HG03139 (cell line): ENCODE measurements at regions not wholly inside any gene's neighbourhood (a gene's known extent, or its start where the extent isn't known, plus 50 kb on each side); places are given as distances from the start of the nearest gene placed in this dataset.
A peak's percentile ranks its signal among the peaks of the same experiment; 100 is the strongest.

ENCODE experiments used
- ATAC-seq: cut with Tn5 transposase; IDR thresholded peaks from one replicate; pipeline ENCODE4 v1.9.1; 2021; ENCODE audit not compliant: unreplicated experiment

DNA sequence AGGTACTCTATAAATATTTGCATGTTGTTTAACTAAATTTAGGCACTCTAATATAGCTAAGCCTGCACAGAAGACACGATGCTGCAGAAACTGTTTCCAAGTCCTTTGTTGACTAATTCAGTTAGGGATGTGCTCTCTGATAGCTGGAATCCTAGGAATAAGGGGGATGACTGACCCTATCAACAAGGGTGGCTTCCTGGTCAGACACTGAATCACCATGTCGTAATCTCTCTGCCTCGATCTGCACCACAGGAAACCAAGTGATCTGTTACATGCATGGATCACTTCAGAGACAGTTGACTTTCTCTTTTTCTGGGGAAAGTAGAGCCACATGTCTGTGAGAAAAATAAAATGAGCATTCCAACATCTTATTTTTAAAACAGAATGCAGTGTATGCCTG, 169.1 kb downstream of the GUCY2F start:
- no peak for ATAC-seq

DNA sequence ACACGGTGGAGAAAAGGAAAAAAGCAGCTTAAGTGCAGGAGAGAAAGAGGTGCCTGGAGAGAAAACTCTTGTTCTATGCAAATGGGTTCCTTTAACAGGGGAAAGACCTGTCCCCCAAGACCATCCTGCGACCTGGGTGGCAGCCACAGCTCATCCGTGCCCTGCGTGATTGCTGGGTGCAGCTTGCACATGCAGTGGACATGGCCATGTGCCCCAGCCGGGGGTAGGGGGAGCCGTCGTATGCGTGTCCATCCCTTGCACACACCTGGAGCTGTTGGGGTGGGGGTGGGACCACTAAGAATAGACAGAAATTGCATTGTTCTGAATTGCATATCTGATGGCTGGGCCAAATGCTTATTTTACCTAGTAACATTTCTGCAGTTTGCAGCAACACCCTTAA, 171.9 kb downstream of the GUCY2F start:
- ATAC-seq, result no peak

DNA sequence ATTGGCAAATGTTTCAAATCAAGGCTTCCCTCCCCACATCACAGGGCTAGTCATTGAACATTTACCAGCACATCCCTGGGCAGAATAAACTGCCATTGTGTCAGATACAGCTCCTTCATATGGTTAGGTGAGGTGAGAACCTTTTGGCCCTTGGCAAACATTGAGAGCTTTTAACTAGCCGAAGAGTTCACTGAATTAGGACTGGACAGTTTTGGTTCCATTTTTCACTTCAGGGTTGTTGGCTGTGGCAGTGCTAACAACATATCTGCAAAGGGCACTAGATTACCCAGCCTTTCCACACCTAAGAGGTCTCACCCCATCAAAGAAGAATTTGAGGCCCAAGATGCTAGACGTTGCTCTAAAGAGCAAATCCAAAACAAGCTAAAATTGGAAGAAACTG, 180.7 kb downstream of the GUCY2F start:
- no peak for ATAC-seq

DNA sequence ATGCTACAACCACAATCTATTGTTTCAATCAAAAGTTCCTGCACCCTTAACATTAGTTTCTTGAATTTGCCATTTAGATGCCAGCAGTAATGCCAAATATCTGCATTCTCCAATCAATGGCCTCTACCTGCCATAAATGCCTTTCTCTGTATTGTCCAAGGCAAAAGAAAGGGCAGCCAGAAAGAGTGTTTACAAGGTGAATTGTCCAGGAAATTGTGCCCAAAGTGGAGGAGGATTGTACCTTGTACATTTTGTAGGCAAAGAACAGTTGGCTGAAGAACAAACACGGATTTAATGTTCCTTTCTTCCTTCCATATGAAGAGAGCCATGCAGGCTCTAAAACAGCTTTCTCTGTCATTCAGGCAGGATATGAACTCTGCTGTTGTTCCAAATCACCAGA, 181.5 kb downstream of the GUCY2F start:
- ATAC-seq, result no peak

DNA sequence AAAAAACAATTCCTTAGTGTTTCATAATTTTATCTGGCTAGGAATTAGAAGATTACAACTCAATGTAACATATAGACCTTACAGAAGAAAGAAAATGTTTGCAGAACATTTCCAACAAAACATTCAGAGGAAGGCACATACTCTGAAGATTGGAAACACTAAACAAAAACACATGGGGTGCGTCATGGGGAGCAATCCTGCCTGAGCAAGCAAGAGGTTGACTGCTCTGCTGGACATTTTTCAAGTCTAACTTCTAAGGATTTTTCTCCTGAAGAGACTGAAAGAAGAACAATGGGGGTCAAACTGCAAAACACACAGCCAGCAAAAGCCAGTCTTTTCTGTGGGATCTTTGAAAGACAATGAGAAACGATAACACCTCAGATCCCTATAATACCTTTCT, 182.8 kb downstream of the GUCY2F start:
- no peak for ATAC-seq

DNA sequence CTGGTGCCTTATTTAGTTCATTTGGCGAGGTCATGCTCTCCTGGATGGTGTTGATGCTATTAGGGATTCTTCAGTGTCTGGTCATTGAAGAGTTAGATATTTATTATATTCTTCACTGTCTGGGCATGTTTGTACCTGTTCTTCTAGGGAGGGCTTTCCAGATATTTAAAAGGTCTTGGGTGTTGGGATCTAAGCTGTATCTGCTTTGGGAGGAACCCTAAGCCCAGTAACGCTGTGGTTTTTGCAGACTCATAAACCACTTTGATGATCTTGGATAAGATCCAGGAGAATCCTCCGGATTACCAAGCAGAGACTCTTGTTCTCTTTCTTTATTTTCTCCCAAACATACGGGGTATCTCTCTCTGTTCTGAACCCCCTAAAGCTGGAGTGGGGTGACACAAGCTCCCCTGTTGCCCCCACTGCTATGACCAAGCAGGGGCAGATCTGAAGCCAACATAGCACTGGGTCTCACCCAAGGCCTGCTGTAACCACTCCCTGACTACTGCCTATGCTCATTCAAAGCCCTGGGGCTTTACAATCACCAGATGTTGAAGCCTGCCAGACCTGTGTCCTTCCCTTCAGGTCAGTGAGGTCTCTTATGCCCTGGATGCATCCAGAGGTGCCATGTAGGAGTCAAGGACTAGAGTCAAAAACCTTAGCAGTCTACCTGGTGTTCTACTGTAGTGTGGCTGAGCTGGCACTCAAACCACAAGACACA, 187.6 kb downstream of the GUCY2F start:
- no peak for ATAC-seq

DNA sequence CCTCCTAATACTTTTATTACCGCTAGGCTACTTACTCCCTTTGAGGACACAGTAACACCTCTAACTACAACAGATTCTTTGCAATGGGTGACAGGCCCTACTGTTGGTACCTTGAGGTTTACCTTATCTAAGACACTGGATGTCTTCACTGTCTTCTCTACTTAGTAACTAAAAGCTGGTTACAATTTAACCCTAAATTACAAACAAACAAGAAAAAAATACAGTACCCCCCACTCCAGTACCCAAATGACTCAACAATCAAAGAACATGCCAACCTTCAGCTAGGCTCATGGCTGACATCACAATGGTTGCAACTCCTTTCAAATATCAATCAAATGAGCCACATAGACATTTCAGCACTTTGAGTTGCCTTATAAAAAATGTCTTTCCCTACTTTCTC, 198.0 kb downstream of the GUCY2F start:
- ATAC-seq, result no peak

DNA sequence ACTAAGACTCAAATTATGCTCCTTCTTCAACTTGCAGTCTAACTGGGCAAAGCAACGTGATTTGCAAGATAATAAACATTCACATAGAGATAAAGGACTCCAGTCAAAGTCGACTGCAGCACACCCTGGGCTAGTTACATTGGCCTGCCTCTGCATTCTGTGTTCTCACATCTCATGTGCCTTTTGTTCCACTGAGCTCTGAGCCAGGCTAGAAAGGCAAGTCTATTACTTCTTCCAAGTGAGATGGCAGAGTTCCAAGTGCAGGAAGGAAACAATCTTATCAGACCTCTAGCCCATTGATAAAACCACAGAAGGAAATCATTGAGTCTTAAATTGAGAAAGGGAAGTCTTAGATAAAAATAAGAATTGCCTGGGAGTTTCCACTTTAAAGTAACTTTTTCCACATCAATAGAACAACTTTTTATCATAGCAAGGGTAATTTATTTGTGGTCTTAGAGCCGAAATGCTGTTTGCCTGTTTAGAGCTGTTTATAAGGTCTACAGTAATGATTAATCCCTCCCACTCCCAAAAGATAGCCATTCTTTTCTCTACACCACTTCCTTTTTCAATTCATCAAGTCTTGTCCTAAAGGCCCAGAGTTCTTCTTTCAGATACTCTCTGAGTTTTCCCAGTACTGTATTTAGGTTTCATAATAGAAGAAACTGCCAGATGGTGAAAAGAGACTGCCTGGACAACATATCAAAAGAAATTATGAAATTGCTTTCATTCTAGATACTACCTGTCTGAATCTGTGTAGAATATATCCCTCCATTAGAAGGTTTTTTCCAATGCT, 200.2 kb downstream of the GUCY2F start:
- ATAC-seq, result peak; percentile 61

DNA sequence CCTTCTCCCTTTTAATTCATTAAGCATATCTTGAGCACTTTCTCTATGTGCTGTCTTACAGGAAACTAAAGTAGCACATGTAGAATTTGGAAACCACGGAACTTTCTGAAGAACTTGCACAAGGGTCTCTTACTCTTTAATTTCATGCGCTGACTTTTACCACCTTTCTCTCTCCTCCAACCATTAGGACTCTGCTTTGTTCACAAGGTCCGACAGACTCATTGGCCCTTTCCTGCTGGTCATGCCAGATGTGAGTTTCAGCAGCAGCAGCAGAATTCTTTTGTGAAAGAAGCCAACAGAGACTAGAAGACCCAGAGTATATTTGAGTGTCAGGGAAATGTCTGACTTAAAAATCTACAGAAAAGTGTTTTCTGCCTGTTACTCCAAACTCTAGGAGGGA, 207.1 kb downstream of the GUCY2F start:
- ATAC-seq, result no peak

DNA sequence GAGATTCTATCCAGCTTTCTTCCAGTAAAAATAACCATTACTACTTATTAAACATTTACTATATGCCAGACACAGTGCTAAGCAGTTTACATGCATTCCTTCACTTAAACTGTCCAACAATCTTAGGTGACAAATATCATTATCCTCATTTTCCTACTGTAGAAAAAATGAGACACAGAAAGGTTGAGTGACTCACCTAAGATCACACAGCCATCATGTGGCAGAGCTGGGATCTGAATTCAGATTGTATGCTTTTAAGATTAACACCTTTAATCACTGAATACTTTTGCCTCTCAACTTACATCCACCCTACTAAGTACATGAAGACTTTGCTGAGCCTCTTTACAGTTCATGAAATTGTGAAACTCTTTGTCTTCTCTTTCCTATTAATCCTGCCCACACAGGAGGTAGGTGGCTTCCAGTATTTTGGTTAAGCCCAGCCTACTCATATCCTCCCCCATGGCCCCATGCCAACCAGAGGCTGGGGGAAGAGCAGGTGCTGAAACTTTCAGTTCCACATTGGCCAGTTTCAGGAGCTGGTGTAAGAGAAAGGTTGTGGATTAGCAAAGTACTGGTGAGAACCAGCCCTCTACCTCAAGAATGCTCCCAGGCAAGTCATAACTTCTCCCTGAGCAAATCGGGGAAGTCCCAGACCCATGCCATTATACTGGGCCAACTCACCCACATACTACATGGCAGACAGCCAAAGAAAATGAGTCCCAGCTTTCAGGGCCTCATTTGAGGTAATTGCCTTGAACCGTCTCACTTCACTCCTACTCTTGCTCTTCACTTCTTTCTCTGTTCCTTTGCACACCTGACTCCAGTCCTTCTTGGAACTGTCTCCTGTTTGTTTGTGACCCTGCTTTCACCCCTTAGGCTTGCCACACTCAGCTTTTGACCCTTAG, 211.1 kb downstream of the GUCY2F start:
- ATAC-seq, result peak; percentile 95

DNA sequence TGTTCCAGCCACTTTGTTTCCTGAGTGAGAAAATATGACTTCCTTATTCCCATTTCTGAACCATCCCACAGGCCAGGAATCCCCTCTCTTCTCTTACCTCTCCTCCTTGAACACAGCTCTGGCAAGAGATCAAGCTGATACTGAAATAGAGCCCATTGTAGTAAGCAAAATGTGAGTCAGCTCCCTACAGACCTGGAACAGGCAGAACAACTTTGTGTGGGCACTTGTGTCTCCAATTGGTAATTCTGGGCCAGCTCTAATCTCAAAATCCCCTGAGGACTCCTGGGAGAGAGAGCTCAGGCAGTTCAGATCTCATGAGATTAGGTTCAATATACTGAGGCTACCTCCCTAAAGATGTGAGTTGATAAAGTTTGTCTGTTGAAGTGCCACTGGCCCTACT, 213.5 kb downstream of the GUCY2F start:
- ATAC-seq, result no peak

DNA sequence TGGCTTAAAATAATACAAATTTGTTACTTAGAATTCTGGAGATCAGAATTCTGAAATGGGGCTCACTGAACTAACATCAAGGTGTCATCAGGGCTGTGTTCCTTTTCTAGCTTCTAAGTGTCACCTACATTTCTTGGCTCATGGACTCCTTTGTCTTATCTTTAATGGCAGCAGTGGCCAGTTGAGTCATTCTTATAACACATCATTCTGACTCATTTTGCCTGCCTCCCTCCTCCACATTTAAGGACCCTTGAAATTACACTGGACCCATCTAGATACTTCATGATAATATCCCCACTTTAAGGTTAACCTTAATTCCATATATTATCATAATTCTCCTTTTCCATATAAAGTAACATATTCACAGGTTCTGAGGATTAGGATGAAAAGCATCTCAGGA, 215.9 kb downstream of the GUCY2F start:
- no peak for ATAC-seq

DNA sequence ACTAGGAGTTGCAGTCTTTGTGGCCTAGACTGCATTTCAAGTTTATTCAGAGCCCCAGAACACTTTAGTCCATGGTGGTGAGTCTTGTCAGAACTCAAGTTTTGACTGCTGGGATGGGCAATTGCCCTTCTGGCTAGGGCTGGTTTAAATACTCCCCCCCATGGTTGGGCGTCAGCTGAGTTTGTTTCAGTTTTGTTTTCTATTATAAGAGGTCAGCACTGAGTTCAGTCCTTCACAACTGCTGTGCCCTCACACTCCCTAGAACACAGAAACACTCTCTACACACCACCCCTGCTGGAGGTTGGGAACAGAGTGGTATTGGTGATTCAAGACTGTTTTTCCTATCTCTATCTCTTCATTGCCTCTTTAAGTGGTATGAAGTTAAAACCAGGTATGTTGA, 217.0 kb downstream of the GUCY2F start:
- no peak for ATAC-seq

DNA sequence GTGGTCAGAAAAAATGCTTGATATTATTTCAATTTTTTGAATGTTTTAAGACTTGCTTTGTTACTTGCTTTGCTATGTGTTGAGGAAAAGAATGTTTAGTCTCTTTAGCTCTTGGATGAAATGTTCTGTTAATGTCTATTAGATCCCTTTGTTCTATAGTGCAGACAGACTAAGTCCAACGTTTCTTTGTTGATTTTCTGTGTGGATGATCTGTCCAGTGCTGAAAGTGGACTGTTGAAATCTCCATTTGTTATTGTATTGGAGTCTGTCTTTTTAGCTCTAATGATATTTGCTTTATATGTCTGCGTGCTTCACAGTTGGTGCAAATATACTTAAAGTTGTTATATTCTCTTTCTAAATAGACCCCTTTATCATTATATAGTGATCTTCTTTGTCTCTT, 220.6 kb downstream of the GUCY2F start:
- ATAC-seq, result no peak

DNA sequence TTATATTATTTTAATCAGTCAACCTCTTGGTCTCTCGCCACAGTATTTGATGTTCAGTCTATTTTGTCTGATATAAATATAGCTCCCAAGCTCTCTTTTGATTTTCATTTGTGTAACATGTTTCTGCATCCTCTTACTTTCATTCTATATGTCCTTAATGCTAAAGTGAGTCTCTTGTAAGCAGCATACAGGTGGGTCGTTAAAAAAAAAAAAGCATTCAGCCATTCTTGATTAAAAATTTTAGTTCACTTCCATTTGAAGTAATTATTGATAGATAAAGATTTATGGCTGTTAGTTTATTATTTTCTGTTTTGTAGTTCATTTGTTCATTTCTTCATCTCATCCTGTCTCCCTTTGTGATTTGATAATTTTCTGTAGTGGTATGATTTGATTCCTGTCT, 229.1 kb downstream of the GUCY2F start:
- no peak for ATAC-seq

DNA sequence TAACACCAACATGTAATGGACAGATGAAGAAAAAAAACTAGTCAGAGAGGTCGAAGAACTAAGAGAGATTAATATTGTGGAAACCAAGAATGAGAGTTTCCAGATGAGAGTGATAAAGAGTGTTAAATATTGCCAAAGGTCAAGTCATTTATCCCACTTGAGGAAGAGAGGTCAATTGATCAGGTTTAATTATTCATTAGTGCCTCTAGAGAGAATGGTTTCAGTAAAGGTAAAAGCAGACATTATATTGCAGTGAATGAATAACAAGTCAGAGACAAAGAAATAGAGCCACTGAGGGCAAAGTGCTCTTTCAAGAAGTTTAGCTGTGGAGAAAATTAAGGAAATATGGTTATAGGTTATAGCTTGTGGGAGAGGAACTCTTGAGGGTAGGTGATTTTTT, 263.1 kb downstream of the GUCY2F start:
- ATAC-seq, result no peak

DNA sequence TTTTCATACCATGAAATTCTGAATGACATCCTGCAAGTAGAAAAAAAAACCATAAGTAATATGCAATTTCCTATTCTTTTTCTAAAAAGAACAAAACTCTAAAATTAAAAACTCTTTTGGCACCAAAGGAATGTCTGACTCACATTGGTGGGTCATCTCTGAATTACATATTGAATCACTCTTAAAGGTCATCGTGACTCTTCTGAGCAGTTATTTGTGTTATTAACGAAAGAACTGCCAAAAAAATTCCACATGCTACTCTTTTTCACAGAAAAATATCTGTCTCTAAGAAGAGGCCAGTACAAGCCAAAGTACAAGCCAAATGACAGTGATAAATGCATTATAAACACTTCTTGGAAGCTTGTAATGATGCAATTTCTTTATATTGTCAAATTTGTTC, 282.2 kb downstream of the GUCY2F start:
- no peak for ATAC-seq

DNA sequence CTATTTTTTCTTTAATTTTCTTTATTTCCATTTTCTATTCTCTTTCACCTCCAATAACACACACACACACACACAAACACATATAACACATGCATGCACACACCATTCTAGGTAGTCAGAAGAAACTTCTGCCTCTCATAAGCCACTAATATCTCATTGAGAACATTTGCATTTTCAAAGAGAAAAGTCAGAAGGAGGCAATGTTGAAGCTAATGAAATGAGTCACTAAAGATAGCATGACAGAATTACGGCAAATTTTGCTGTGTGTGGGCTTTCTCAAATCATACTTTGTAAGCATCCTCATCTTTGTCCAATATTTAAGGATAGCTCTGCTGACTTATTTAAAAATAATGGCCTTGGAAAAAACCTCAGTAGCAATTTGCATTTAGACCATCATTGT, 291.3 kb downstream of the GUCY2F start:
- no peak for ATAC-seq

DNA sequence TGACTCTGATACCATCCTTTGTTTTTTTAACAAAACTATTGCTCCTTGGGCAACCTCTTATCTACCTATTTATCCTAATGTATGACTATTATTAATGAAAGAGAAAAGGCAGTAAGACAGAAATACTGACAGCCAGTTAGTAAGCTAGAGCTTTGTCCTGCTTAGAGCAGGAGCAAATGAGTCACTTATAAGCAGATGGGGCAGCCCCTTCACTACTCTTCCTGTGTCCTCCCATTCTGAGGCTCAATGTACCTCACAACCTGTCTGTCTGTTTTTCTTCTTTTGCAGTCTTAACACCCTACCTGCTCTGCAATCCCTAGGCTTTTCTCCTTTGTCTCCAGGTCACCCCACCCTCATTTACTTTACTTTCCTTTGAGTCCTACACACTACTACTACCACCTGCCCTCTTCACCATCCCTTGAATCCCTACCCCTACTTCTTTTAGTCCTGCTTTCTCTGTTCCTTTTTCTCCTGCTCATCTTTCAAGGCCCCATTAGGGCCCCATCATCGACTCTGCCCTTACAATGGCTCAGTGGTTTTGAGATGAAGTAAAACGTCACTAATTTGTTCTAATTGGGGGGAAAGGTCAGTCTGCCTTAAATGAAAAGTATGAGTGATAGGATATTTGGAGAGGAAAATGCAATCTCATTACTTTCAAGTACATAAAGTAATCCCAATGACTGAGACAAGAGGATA, 294.3 kb downstream of the GUCY2F start:
- ATAC-seq, result peak; percentile 89

DNA sequence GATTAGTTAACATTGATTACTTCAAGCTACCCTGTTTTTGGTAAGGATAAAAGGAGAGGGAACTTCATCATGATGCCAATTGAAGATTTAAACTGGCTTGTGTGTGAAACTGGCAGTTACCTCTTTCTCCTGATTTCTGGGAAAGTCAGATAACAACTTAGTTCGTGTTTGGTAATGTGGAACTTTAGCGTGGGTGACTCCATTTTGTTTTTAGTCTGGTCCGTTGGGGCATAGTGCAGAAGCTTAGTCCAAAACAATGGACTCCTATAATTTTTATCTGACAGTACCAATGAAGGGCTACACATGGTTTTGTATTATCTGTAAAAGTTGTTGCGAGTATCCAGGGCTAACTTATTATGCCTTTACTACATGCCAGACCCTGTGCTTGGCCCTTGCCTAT, 294.9 kb downstream of the GUCY2F start:
- no peak for ATAC-seq

DNA sequence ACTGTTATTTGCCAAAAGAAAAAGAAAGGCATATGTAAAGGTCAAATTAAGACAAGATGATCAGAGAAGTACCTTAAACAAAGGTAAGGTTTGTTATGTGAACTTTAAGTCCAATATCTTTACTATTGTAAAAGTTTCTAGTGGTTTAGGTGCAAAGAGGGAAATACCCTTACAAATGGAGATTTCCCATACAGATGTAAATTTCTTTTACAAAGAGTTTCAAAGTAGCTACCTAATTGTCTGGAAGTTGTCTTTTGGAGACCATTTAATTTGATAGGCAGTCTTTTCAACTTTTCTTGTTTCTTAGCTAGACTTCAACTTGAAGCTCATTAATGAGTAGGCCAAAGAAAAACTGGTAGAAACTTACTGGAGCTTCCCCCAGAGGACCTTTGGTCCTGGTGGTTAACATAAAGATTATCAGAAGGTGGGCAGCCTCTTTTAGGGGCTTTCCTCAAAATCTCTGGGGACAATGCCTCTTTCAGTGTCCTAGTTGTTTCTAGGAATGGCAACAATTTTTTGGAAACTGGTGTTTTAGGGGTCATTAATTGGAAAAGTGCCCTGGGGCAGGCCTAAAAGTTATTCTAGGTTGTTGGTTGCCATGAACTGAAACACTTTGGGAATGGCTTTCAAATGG, 297.3 kb downstream of the GUCY2F start:
- no peak for ATAC-seq
